T-helper 2 cell treated with Interferon-gamma antibody and Interleukin-4, amounts not matched to agents 5 μg/mL and 100 μg/mL, for 36 hours (primary cell): ENCODE measurements at regions not wholly inside any gene's neighbourhood (a gene's known extent, or its start where the extent isn't known, plus 50 kb on each side); places are given as distances from the start of the nearest gene placed in this dataset.

Source experiments
- DNase-seq: peaks from one replicate; pipeline ENCODE4 v3.0.0; 2021; ENCODE audit warnings: low spot score
- H3K27ac Mint-ChIP-seq: one replicate; pipeline ENCODE4 v1.8.0; 2021; ENCODE audit warnings: mild to moderate bottlenecking, mixed read lengths
- H3K27me3 Mint-ChIP-seq: one replicate; pipeline ENCODE4 v1.8.0; 2021; ENCODE audit warnings: low read depth, mixed read lengths
- H3K36me3 Mint-ChIP-seq: one replicate; pipeline ENCODE4 v1.8.0; 2021; ENCODE audit warnings: low read depth, mixed read lengths
- H3K4me1 Mint-ChIP-seq: one replicate; pipeline ENCODE4 v1.8.0; 2021; ENCODE audit warnings: low read depth, mixed read lengths
- H3K4me3 Mint-ChIP-seq: one replicate; pipeline ENCODE4 v1.8.0; 2022; ENCODE audit warnings: mild to moderate bottlenecking, moderate library complexity, mixed read lengths
- H3K9me3 Mint-ChIP-seq: one replicate; pipeline ENCODE4 v1.8.0; 2021; ENCODE audit warnings: mixed read lengths

DNA sequence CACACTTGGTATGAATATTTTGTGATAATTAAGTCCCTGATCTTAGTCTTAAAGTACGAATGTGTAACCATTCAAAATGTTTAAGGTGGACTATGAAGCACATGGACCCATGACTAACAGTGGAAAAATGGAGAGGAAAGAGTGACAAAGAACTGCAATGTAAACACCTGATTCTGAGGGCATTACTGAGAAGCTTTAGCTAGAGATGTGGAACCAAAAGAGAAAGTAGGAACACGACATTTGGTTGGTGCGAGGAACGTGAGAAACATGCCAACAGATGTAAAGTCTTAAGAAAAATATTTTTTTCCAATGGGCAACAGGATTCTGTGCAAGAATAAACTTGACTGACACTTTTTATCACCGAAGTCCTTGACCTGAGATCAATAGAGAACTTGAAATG, 1618.6 kb downstream of the DPP10 start:
- H3K27ac Mint-ChIP-seq: no peak overlapping the region

DNA sequence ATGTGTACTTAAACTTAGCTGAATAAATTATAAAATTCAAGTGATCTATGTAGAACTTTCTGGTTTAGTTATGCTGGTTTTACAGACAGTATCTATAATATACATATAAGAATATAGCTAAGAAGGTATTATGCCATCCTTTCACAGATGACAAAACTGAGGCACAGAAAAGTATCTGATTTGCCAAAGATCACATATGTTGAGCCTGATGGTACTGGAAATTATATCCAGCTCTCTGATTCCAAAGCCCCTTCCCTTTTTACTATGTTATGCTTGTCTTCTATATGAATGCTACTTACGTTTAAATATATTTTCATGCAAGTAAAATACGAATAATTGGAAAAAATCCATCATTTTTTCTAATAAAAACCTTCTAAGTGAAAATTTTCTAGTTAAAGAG, 1631.3 kb downstream of the DPP10 start:
- DNase-seq: no peak
- H3K36me3 Mint-ChIP-seq: no peaks in the 10 kb centered on the region
- H3K4me3 Mint-ChIP-seq: no peak overlapping the region
- no peaks in the 10 kb centered on the region for H3K27me3 Mint-ChIP-seq
- H3K4me1 Mint-ChIP-seq: no peaks in the 10 kb centered on the region
- H3K9me3 Mint-ChIP-seq: peaks cover 23% of the 10 kb centered on the region
- H3K27ac Mint-ChIP-seq: no peak overlapping the region

More for the DNA sequence above, 1618.6 kb downstream of the DPP10 start:
- no peak overlapping the region for H3K4me3 Mint-ChIP-seq
- DNase-seq: no peak
- peaks cover 18% of the 10 kb centered on the region for H3K9me3 Mint-ChIP-seq
- no peaks in the 10 kb centered on the region for H3K27me3 Mint-ChIP-seq
- H3K4me1 Mint-ChIP-seq: no peaks in the 10 kb centered on the region
- no peaks in the 10 kb centered on the region for H3K36me3 Mint-ChIP-seq

DNA sequence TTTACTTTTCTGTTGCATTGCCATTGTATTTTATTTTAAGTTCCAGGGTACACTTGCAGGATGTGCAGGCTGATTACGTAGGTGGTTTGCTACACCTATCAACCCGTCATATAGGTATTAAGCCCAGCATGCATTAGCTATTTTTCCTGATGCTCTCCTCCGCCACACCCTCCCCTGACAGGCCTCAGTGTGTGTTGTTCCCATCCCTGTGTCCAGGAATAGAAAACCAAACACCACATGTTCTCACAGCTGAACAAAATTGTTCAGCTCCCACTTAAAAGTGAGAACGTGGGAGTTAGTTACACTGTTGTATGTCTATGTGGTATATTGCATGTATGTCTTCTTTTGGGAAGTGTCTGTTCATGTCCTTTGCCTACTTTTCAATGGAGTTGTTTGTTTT, 1631.7 kb downstream of the DPP10 start:
- no peaks in the 10 kb centered on the region for H3K4me1 Mint-ChIP-seq
- no peaks in the 10 kb centered on the region for H3K27me3 Mint-ChIP-seq
- DNase-seq: no peak
- H3K9me3 Mint-ChIP-seq: peaks cover 20% of the 10 kb centered on the region
- no peak overlapping the region for H3K4me3 Mint-ChIP-seq
- H3K27ac Mint-ChIP-seq: no peak overlapping the region
- H3K36me3 Mint-ChIP-seq: no peaks in the 10 kb centered on the region

DNA sequence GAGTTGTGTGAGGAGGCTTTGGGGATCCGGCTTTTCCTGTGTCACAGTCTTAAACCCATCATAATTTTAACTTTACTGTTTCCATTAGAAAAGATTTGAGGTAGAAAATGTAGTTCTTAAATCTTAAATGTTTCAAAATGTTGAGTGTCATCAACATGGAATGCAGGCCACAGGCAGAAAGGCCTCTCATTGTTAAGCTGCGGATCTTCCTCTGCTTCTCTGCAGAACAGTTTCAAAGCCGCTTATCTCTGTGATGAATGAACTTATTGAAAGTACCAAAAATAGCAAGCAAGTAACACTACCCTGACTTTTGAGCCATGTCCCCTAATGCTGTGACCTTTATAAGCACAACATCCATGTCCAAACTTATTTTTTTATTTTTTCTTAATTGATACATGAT, 1645.8 kb downstream of the DPP10 start:
- Mint-ChIP-seq H3K4me1 (no peaks in the 10 kb centered on the region), H3K9me3 (peaks cover 48% of the 10 kb centered on the region), H3K36me3 (no peaks in the 10 kb centered on the region), H3K27me3 (no peaks in the 10 kb centered on the region), H3K27ac (no peak overlapping the region), H3K4me3 (no peak overlapping the region)
- no peak for DNase-seq

DNA sequence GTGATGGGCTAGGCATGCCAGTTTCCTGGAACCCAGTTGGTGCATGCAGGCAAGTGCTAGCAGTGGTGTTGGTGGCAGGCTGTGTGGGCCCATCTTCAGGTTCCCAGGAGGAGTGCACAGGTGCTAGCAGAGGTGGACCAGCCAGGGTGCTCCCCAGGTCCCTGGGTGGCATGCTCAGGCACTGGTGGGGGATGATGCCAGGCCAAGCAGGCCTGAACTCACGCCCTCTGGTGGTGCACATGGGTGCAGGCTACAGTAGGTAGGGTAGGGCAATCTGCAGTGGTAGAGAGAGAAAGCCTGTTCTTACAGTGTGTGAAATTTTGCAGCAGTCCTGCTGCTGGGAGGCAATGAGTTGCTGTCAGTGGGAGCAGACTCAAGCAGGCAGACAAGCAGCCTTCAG, 1651.8 kb downstream of the DPP10 start:
- Mint-ChIP-seq H3K9me3 (peaks cover 58% of the 10 kb centered on the region), H3K27me3 (no peaks in the 10 kb centered on the region), H3K27ac (no peak overlapping the region), H3K4me1 (no peaks in the 10 kb centered on the region), H3K36me3 (no peaks in the 10 kb centered on the region), H3K4me3 (no peak overlapping the region)
- DNase-seq: no peak

DNA sequence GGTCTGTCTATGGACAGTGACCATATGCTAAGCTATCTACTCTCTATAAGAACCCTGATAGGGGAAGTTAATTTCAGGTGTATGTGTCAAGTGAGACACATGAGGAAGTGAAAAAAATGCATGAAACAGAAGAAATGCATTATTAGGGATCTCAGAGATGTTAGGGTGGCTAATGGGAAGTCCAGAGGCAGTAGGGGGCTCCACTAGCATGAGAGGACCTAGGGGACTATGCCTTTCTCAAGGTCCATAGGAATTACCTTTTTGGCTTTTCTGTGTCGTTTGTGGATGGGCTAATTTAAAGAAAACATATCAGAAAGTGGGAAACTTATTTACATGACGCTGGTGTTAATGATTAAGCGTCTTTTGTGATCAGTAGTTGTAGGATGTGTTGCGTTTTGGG, 1653.2 kb downstream of the DPP10 start:
- no peak for DNase-seq
- no peak overlapping the region for H3K4me3 Mint-ChIP-seq
- H3K27me3 Mint-ChIP-seq: no peaks in the 10 kb centered on the region
- H3K27ac Mint-ChIP-seq: no peak overlapping the region
- no peaks in the 10 kb centered on the region for H3K36me3 Mint-ChIP-seq
- peaks cover 58% of the 10 kb centered on the region for H3K9me3 Mint-ChIP-seq
- H3K4me1 Mint-ChIP-seq: no peaks in the 10 kb centered on the region

DNA sequence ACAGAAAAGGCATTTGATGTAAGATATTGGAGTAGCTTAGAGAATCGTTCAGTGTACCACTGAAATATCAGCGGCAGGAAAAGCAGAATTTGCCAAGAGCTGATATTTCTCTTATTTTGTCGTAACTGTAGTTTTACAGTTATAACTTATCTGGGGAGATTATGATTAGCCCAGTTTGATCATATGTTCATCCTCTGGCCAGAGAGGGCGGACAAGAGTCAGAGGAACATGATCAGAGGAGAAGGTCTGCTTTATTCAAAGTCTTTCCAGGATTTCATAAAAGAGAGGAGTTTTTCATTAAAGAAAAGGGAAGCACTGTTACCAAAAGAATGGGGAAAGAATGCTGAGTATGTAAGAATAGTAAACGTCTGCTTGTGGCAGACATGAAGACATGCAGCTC, 1655.6 kb downstream of the DPP10 start:
- Mint-ChIP-seq H3K9me3 (peaks cover 44% of the 10 kb centered on the region), H3K36me3 (no peaks in the 10 kb centered on the region), H3K4me3 (no peak overlapping the region), H3K27me3 (no peaks in the 10 kb centered on the region), H3K4me1 (no peaks in the 10 kb centered on the region), H3K27ac (no peak overlapping the region)
- no peak for DNase-seq

DNA sequence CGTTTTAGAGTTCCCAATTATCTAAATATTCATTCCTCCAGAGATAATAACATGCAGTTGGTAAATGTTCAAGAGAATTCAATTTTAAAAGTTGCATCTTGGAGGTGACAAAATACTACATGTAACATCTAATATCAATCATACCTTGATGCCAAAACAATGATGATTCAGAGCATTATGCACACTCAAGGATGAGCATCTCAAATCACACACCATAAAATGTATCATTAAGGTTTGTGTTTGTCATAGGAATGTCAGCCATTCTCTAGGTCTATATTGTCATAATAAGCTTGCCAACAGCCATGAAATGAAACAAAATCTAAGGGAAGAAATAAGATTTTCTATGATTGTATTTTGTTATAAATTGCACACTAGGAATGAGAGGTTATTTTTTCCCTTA, 1667.0 kb downstream of the DPP10 start:
- no peak overlapping the region for H3K27ac Mint-ChIP-seq
- H3K27me3 Mint-ChIP-seq: no peaks in the 10 kb centered on the region
- no peak overlapping the region for H3K4me3 Mint-ChIP-seq
- no peak for DNase-seq
- no peaks in the 10 kb centered on the region for H3K4me1 Mint-ChIP-seq
- H3K9me3 Mint-ChIP-seq: peaks cover 35% of the 10 kb centered on the region
- H3K36me3 Mint-ChIP-seq: no peaks in the 10 kb centered on the region

DNA sequence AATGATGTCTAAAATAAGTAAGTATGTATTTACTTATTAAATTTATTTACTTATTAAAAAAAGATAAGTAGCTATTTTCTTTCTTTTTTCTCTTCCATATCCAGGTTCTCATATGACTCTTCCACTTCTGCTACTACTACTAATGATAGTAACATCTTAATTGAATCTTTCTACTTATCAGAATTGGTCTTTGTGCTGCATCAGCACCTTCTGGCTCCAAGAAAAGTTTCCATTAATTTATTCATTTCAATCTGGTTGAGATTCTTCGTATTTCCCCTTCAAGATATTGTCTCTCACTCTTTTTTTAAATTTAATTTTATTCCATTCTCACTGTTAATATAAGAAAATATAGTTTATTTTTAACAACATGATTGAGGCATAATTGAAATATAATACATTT, 1675.4 kb downstream of the DPP10 start:
- Mint-ChIP-seq H3K27ac (no peak overlapping the region), H3K4me3 (no peak overlapping the region), H3K4me1 (no peaks in the 10 kb centered on the region), H3K9me3 (peaks cover 25% of the 10 kb centered on the region), H3K27me3 (no peaks in the 10 kb centered on the region), H3K36me3 (no peaks in the 10 kb centered on the region)
- DNase-seq: no peak

DNA sequence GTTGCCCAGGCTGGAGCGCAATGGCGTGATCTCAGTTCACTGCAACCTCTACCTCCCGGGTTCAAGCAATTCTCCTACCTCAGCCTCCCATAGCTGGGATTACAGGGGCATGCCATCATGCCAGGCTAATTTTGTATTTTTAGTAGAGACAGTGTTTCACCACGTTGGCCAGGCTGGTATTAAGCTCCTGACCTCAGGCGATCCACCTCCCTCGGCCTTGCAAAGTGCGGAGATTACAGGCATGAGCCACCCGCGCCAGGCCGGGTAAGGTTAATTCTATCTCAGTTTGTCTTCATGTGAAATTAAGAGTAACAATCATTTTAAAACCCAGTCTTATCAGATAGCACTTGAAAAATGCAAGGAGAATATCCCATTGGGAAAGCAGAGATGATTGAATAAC, 1681.7 kb upstream of the DDX18 start:
- Mint-ChIP-seq H3K36me3 (no peaks in the 10 kb centered on the region), H3K9me3 (peaks cover 26% of the 10 kb centered on the region), H3K27me3 (no peaks in the 10 kb centered on the region), H3K4me3 (no peak overlapping the region), H3K27ac (no peak overlapping the region), H3K4me1 (no peaks in the 10 kb centered on the region)
- no peak for DNase-seq

DNA sequence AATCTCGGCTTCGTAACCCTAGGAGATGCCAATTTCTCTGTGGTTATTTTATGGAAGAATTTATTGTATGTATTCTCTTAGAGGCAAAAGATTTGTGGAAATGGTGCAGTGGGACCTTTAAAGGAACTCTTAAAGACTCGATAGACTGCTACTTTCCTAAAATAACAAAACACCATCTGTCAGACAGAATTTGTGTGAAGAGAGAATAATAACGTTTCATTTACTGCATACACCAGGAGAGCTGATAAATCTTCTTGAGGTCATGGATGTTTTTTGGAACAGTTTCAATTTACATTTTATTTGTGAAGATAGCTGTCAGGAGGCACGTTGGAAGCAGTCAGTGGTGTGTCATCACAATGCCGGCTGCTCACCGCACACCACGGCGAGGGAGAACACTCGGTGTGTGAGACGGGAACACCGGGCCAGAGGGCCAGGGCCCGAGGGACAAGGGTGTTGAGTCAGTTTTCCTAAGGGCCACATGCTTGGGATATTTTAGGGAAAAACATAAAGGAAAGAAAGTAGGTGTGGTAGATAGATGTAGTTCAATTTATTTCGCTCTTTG, 1681.0 kb upstream of the DDX18 start:
- no peaks in the 10 kb centered on the region for H3K27me3 Mint-ChIP-seq
- H3K36me3 Mint-ChIP-seq: no peaks in the 10 kb centered on the region
- no peak overlapping the region for H3K27ac Mint-ChIP-seq
- H3K9me3 Mint-ChIP-seq: peaks cover 31% of the 10 kb centered on the region
- no peaks in the 10 kb centered on the region for H3K4me1 Mint-ChIP-seq
- DNase-seq: no peak
- H3K4me3 Mint-ChIP-seq: no peak overlapping the region

DNA sequence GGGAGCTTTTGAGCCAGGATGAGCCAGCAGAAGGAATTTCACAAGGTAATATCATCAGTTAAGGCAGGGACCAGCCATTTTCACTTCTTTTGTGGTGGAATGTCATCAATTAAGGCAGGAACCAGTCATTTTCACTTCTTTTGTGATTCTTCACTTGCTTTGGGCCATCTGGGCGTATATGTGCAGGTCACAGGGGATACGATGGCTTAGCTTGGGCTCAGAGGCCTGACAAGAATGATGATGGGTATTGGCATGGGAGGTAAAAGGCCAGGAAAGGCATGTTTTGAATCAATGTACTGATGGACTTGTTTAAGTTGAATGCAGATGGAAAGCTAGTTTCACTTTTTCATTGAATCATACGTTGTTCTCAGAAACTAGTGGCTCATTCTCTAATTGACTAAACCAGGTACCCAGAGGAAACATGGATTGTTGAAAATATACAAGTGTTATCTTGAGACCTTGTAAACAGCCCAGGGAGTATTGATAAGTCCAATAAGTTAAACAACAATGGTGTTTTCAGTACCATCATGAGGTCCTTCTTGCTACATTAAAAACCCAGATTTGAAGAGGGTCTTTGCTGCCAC, 1672.5 kb upstream of the DDX18 start:
- DNase-seq: no peak
- peaks cover 50% of the 10 kb centered on the region for H3K9me3 Mint-ChIP-seq
- no peaks in the 10 kb centered on the region for H3K4me1 Mint-ChIP-seq
- no peaks in the 10 kb centered on the region for H3K27me3 Mint-ChIP-seq
- H3K27ac Mint-ChIP-seq: no peak overlapping the region
- no peak overlapping the region for H3K4me3 Mint-ChIP-seq
- no peaks in the 10 kb centered on the region for H3K36me3 Mint-ChIP-seq

DNA sequence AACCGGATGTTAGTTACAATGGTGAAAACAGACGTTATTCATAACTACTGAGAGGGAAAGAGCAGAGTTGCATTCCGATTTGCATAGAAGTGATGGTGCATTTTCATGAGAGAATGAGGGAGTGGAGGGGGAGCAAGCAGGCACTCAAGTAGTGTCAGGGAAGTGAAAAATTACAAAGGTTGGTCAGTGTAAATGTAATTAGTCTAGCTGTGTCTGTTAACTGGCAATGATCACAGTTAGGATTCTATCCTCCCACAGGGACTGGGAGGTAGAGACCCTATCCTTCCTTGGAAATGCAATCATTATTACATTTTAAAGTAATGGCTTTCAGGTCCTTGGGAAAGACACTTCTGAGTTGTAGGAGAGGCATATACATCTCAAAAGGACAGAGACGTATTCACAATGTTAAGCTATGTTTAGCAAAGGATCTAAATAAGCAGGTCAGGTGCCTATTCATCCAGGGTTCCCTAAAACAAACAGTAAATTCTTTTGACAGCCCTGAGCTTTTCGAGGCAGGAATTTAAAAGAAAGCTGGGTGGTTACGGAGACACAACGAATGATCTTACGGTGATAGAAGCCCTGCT, 1671.8 kb upstream of the DDX18 start:
- no peak for DNase-seq
- H3K27ac Mint-ChIP-seq: no peak overlapping the region
- peaks cover 46% of the 10 kb centered on the region for H3K9me3 Mint-ChIP-seq
- no peaks in the 10 kb centered on the region for H3K27me3 Mint-ChIP-seq
- no peak overlapping the region for H3K4me3 Mint-ChIP-seq
- no peaks in the 10 kb centered on the region for H3K4me1 Mint-ChIP-seq
- H3K36me3 Mint-ChIP-seq: no peaks in the 10 kb centered on the region

DNA sequence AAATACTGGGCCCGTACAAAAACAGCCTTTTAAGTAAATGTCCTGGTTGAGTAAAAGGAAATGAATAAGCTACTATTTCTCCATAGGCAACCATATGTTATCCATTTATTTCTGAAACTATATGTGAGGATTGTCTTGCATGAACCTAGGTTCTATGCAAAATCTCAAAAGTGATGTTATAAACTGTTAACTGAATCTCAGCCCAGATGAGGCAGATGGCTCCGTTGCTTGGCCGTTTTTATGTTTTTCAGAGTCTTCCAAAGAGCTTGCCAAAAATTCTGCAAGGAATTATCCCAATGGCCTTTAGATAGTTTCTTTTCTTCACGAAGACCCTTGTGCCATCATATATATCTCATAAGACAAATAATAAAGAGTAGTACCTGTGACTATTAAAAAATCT, 1669.5 kb upstream of the DDX18 start:
- Mint-ChIP-seq H3K4me1 (no peaks in the 10 kb centered on the region), H3K36me3 (no peaks in the 10 kb centered on the region), H3K27ac (no peak overlapping the region), H3K4me3 (no peak overlapping the region), H3K9me3 (peaks cover 42% of the 10 kb centered on the region), H3K27me3 (no peaks in the 10 kb centered on the region)
- DNase-seq: no peak

DNA sequence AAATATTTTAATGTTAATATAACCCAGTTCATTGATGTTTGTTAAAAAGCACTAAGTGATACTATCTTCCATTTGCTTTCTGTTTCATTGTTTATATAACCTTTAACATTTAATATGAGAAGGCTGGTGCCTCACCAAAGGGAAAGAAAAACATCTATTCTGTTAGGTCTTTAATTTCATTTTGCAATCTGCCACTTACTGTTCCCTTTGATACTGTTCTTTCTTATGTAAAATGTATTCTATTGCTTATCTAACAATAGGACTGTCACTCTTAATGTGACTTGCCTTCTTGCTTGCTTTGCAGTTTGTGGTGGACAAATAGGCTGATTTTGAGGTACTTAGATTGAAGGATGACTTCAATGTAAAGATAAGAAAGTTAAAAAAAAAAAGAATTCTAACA, 1666.1 kb upstream of the DDX18 start:
- H3K9me3 Mint-ChIP-seq: peaks cover 36% of the 10 kb centered on the region
- no peaks in the 10 kb centered on the region for H3K27me3 Mint-ChIP-seq
- no peaks in the 10 kb centered on the region for H3K36me3 Mint-ChIP-seq
- no peaks in the 10 kb centered on the region for H3K4me1 Mint-ChIP-seq
- no peak for DNase-seq
- H3K27ac Mint-ChIP-seq: no peak overlapping the region
- H3K4me3 Mint-ChIP-seq: no peak overlapping the region
